NT2/D1 (cell line): ENCODE measurements at regions not wholly inside any gene's neighbourhood (a gene's known extent, or its start where the extent isn't known, plus 50 kb on each side); places are given as distances from the start of the nearest gene placed in this dataset.

Experiments
- DNase-seq: peaks from one replicate; pipeline ENCODE4 v3.0.0-alpha.2; 2011; ENCODE audit warnings: low read depth, low spot score
- H3K27me3 ChIP-seq: 2 replicates; pipeline ENCODE4 v1.6.0; 2011; ENCODE audit warnings: mild to moderate bottlenecking; ENCODE audit not compliant: insufficient read length, insufficient read depth
- H3K36me3 ChIP-seq: 2 replicates; pipeline ENCODE4 v1.6.1; 2011; ENCODE audit warnings: mild to moderate bottlenecking, low read length, mixed read lengths; ENCODE audit not compliant: insufficient read depth, insufficient read length
- H3K4me1 ChIP-seq: 2 replicates; pipeline ENCODE4 v1.5.1; 2011; ENCODE audit not compliant: insufficient read depth, insufficient read length
- H3K4me3 ChIP-seq: 2 replicates; pipeline ENCODE4 v1.5.1; 2011; ENCODE audit warnings: low read depth; ENCODE audit not compliant: insufficient read length
- H3K9ac ChIP-seq: 2 replicates; pipeline ENCODE4 v1.6.0; 2011; ENCODE audit warnings: low read depth; ENCODE audit not compliant: insufficient read length
- H3K9me3 ChIP-seq: 2 replicates; pipeline ENCODE4 v1.5.1; 2011; ENCODE audit warnings: mild to moderate bottlenecking, low read length; ENCODE audit not compliant: insufficient read depth
- SUZ12 ChIP-seq: IDR thresholded peaks from 2 replicates; pipeline ENCODE4 v1.6.1; 2011; ENCODE audit not compliant: insufficient read length, insufficient read depth; ENCODE audit errors: extremely low read depth
- YY1 ChIP-seq: IDR thresholded peaks from 2 replicates; pipeline ENCODE4 v1.6.1; 2011; ENCODE audit not compliant: insufficient read length, insufficient read depth
- ZNF274 ChIP-seq: IDR thresholded peaks from 2 replicates; pipeline ENCODE4 v1.6.1; 2011; ENCODE audit warnings: mild to moderate bottlenecking, low read depth, low read length

DNA sequence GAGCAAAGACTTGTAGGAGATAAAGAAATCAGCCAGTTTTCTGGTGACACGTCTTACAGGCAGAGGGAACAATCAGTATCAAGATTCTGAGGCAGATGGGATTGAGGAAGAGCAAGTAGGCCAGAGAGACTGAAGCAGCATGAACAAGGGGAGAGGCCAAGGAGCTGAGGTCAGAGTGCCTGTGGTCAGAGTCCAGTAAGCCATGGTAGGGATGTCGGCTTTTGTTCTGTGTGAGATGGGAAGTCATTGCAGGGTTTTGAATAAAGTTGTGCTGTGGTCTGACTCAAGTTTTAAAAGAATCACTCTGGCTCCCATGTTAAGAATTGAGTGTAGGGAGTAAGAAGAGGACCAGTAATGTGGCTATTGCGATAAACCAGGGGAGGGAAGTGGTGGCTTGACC, 85.9 kb upstream of the IVNS1ABP start:
- no peaks in the 10 kb centered on the region for H3K36me3 ChIP-seq
- peaks cover 5% of the 10 kb centered on the region; the same call in 1 of the 2 replicates for H3K9me3 ChIP-seq
- TF ChIP-seq SUZ12 (no peak), ZNF274 (no peak), YY1 (no peak)
- H3K4me3 ChIP-seq = no peak overlapping the region
- no peaks in the 10 kb centered on the region for H3K27me3 ChIP-seq
- H3K4me1 ChIP-seq = peaks cover 2% of the 10 kb centered on the region
- DNase-seq = no peak
- H3K9ac ChIP-seq = no peak overlapping the region

DNA sequence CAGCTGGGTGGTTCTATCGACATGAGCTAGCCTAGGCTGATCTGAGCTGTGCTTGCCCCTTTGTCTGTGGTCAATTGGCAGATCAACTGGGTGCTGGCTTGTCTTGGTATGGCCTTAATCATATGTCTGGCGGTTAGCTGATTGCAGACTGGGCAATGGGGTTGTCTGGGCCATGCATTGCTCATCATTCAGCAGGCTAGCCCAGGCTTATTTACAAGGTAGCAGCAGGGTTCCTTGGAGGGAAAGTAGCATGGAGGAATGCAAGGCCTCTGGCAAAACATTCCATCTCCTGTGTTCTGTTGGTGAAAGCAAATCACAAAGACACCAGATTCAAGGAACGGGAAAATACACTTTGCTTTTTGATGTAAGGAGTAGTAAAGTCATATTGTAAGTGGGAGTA, 84.0 kb upstream of the IVNS1ABP start:
- TF ChIP-seq YY1 (peak; percentile 30), ZNF274 (no peak)
- no peaks in the 10 kb centered on the region for H3K36me3 ChIP-seq
- no peaks in the 10 kb centered on the region for H3K27me3 ChIP-seq
- no peaks in the 10 kb centered on the region for H3K9me3 ChIP-seq
- H3K4me1 ChIP-seq = peaks cover 2% of the 10 kb centered on the region
- no peak overlapping the region for H3K9ac ChIP-seq
- DNase-seq = peak; percentile 91
- H3K4me3 ChIP-seq = no peak overlapping the region

DNA sequence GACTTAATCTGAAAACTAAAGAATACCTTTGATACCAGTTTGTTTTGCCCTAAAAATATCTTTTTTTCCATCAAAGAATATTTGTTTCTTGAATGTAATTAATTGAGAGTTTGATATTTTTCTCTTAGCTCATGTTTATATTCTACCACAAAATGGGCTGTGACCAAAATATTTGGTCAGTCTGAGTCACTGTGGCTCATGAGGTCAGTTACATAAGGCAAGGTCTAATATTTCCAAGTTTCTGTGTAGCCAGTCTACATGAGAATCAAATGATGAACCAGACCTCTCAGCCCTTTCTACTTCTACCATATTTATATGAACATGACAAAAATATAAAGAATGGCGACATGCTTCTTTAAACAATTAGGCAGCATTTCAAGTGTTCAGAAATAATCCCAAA, 83.0 kb upstream of the IVNS1ABP start:
- no peaks in the 10 kb centered on the region for H3K9me3 ChIP-seq
- no peak for TF ChIP-seq ZNF274
- TF ChIP-seq SUZ12 = no peak
- no peak for TF ChIP-seq YY1
- no peak overlapping the region for H3K9ac ChIP-seq
- DNase-seq = no peak
- H3K27me3 ChIP-seq = no peaks in the 10 kb centered on the region
- H3K4me3 ChIP-seq = no peak overlapping the region
- no peaks in the 10 kb centered on the region for H3K36me3 ChIP-seq
- peaks cover 1% of the 10 kb centered on the region for H3K4me1 ChIP-seq

DNA sequence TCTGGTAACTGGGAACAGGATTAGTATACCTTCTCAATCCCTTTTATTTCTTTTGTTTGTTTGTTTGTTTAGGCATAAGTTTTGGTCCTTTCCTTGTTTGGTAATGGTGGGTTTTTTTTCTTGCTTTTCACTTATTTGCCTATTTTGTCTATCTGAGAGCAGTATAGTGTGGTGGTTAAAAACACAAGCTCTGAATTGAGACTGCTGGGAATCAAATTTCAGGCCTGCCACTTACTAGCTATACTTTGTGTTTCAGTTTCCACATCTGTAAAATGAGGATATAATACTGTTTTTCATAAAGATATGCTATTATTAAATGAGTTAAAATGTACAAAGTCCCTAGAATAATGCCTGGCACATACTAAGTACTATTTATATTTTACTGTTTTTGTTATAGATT, 81.6 kb upstream of the IVNS1ABP start:
- TF ChIP-seq SUZ12 (no peak), YY1 (no peak), ZNF274 (no peak)
- DNase-seq = no peak
- no peaks in the 10 kb centered on the region for H3K27me3 ChIP-seq
- H3K4me1 ChIP-seq = no peaks in the 10 kb centered on the region
- no peaks in the 10 kb centered on the region for H3K9me3 ChIP-seq
- H3K4me3 ChIP-seq = no peak overlapping the region
- H3K9ac ChIP-seq = no peak overlapping the region
- no peaks in the 10 kb centered on the region for H3K36me3 ChIP-seq

DNA sequence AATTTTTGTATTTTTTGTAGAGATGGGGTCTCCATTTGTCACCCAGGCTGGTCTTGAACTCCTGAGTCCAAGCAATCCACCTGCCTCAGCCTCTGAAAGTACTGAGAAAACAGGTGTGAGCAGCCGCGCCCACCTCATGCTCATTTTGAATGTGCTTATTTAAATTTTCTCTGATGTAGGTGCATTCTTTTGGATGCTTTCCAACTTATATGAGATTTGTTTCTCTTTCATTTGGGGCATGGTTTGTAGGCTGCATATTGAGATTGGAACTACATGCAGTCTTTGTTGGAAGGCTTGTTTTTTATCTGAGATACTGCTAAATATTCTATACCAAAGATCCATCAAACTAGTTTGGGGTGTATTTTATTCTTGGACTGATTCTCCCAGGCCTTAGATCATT, 81.0 kb upstream of the IVNS1ABP start:
- H3K27me3 ChIP-seq = no peaks in the 10 kb centered on the region
- H3K4me1 ChIP-seq = no peaks in the 10 kb centered on the region
- no peak overlapping the region for H3K4me3 ChIP-seq
- no peaks in the 10 kb centered on the region for H3K9me3 ChIP-seq
- no peak for DNase-seq
- no peak overlapping the region for H3K9ac ChIP-seq
- TF ChIP-seq SUZ12 (no peak), YY1 (no peak), ZNF274 (no peak)
- H3K36me3 ChIP-seq = no peaks in the 10 kb centered on the region

DNA sequence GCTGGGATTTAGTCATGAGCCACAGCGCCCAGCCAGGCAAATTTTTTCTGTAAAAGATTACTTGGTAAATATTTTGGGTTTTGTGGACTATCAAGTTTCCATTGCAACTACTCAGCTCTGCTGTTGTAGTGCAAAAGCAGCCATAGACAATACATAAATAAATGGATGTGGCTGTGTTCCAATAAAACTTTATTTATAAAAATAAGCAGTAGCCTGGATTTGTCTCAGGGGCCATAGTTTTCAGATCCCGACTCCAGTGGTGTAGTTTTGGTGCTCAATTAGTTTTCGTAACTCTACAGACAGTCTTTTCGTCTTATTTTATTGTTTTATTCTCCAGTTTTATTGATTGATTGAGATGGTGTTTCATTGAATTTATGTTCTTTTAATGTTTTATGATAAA, 80.1 kb upstream of the IVNS1ABP start:
- Histone ChIP-seq H3K4me1 (no peaks in the 10 kb centered on the region), H3K9ac (no peak overlapping the region), H3K36me3 (no peaks in the 10 kb centered on the region), H3K27me3 (no peaks in the 10 kb centered on the region), H3K4me3 (no peak overlapping the region), H3K9me3 (no peaks in the 10 kb centered on the region)
- DNase-seq = no peak
- TF ChIP-seq YY1 = no peak
- TF ChIP-seq ZNF274 = no peak
- TF ChIP-seq SUZ12 = no peak

DNA sequence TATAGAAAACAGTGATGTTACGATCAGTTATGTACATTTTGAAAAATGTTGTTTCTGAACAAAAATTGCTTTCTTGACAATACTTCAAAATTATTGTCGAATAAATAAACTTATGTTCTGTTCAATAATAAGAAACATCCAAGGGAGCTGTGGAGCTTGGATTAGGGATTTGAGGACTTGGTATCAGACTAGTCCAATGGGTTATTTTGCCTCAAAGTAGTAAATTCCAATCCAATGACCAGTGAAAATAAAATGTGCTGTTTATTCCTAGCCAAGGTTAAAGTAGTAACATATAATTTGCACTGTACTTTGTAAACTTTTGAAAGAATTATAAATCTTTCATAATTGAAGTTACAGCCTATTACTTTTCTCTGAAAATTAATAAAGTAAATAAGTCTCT, 79.1 kb upstream of the IVNS1ABP start:
- H3K4me1 ChIP-seq = no peaks in the 10 kb centered on the region
- H3K27me3 ChIP-seq = no peaks in the 10 kb centered on the region
- no peak for TF ChIP-seq SUZ12
- TF ChIP-seq YY1 = no peak
- TF ChIP-seq ZNF274 = no peak
- no peak overlapping the region for H3K9ac ChIP-seq
- DNase-seq = no peak
- no peaks in the 10 kb centered on the region for H3K36me3 ChIP-seq
- no peaks in the 10 kb centered on the region for H3K9me3 ChIP-seq
- H3K4me3 ChIP-seq = no peak overlapping the region

DNA sequence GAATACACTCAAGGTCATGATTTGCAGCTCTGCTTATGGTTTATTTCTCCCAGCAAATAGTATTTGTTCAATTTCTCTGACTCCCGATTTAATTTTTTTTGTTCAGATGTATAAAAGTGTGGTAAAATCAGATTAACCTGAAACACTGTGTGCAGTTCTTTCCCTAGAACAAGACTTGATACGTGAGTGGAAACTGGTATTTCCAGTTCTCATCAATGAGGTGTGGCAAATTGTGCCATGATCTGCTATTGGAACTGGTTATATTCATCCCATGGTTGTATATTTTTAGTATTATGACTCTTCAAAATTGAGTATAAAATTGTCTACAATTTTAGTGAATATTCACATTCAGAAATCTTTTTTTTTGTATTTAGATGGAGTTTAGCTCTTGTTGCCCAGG, 76.8 kb upstream of the IVNS1ABP start:
- Histone ChIP-seq H3K9ac (no peak overlapping the region), H3K27me3 (no peaks in the 10 kb centered on the region), H3K36me3 (no peaks in the 10 kb centered on the region), H3K4me1 (no peaks in the 10 kb centered on the region), H3K9me3 (no peaks in the 10 kb centered on the region), H3K4me3 (no peak overlapping the region)
- TF ChIP-seq ZNF274 (no peak), YY1 (no peak)
- DNase-seq = no peak
